ENCODE measurements at regions not wholly inside any gene's neighbourhood (a gene's known extent, or its start where the extent isn't known, plus 50 kb on each side); places are given as distances from the start of the nearest gene placed in this dataset.

DNA sequence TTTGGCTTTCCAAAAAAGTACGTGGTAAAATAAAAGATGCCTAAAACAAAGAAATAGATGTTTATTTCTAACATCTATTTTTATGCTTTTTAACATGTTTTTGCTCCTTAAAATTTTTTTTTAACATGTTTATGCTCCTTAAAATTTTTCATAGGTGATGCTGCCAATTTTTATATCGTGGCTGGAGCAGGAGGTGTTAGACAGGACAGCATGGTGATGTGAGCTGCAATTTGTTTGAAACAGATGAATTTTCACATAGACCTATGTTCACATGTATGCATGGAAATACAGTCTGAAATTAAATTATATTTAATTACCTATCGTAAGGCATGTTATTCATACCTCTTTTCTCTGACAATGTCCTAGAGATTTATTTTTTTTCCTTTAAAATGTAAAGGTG, 784.8 kb downstream of the EPHA7 start:
- no peak overlapping the region for H3K9ac ChIP-seq (ENCODE audit: control insufficient read depth, extremely low read depth, insufficient read depth, low read length)
- no peaks in the 10 kb centered on the region for H3K79me2 ChIP-seq (ENCODE audit: control insufficient read depth, insufficient read depth, low read length)
- no peak overlapping the region for H3K4me3 ChIP-seq (ENCODE audit: control insufficient read depth in 2 of 3, extremely low read depth in 1 of 3, insufficient read depth in 2 of 3, low read depth in 1 of 3, low read length in 3 of 3)
- H3K4me1 ChIP-seq (ENCODE audit: control insufficient read depth, extremely low read depth, insufficient read depth, low read length): no peaks in the 10 kb centered on the region
- no peak for TF ChIP-seq EZH2 (IDR thresholded peaks at IDR 0.05; ENCODE audit: low read length)
- TF ChIP-seq, protein P1, sequence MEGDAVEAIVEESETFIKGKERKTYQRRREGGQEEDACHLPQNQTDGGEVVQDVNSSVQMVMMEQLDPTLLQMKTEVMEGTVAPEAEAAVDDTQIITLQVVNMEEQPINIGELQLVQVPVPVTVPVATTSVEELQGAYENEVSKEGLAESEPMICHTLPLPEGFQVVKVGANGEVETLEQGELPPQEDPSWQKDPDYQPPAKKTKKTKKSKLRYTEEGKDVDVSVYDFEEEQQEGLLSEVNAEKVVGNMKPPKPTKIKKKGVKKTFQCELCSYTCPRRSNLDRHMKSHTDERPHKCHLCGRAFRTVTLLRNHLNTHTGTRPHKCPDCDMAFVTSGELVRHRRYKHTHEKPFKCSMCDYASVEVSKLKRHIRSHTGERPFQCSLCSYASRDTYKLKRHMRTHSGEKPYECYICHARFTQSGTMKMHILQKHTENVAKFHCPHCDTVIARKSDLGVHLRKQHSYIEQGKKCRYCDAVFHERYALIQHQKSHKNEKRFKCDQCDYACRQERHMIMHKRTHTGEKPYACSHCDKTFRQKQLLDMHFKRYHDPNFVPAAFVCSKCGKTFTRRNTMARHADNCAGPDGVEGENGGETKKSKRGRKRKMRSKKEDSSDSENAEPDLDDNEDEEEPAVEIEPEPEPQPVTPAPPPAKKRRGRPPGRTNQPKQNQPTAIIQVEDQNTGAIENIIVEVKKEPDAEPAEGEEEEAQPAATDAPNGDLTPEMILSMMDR (optimal IDR thresholded peaks at IDR 0.05 in 1 of 3, IDR thresholded peaks at IDR 0.05 in 1 of 3, conservative IDR thresholded peaks at IDR 0.05 in 1 of 3; ENCODE audit: extremely low read depth in 1 of 3, insufficient read depth in 2 of 3, low read length in 3 of 3): no peak
- no peak for FAIRE-seq
- no peak for DNase-seq (ENCODE audit: low read depth, low spot score)
- no peak overlapping the region for H3K4me2 ChIP-seq (ENCODE audit: control insufficient read depth, extremely low read depth, insufficient read depth, low read depth, low read length)
- H3K9me3 ChIP-seq (ENCODE audit: control insufficient read depth, low read depth, low read length): no peaks in the 10 kb centered on the region
- H3K36me3 ChIP-seq (ENCODE audit: control insufficient read depth in 2 of 2, extremely low read depth in 1 of 2, insufficient read depth in 2 of 2, low read length in 2 of 2): no peaks in the 10 kb centered on the region
- dilution Hi-C loops (cut with MboI; ENCODE audit: extremely low pct_ligation_motif_present, low sequenced_read_pairs): no loop called here
- H4K20me1 ChIP-seq (ENCODE audit: control insufficient read depth, extremely low read depth, insufficient read depth, low read length): no peaks in the 10 kb centered on the region
- no peaks in the 10 kb centered on the region for H3K9me1 ChIP-seq (ENCODE audit: control insufficient read depth, extremely low read depth, insufficient read depth, low read length)
- no peak overlapping the region for H3K27ac ChIP-seq (ENCODE audit: control insufficient read depth, insufficient read depth, low read length)
- H2AFZ ChIP-seq (ENCODE audit: control insufficient read depth, low read length): no peak overlapping the region
- H3K27me3 ChIP-seq (ENCODE audit: control insufficient read depth, extremely low read depth, insufficient read depth, low read length): no peaks in the 10 kb centered on the region

DNA sequence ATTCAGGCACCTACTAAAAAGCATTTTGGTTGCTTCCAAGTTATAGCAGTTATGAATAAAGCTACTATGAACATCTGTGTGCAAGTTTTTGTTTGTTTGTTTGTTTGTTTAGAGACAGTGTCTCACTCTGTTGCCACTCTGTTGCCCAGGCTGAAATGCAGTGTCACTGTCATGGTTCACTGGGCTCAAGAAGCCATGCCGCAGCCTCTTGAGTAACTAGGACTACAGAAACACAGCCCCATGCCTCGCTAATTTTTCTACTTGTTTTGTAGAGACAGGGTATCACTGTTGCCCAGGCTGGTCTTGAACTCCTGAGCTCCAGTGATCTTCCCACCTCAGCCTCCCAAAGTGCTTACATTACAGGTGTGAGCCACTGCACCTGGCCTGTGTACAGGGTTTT, 795.9 kb downstream of the EPHA7 start:
- Histone ChIP-seq H3K4me3 (ENCODE audit: control insufficient read depth in 2 of 3, extremely low read depth in 1 of 3, insufficient read depth in 2 of 3, low read depth in 1 of 3, low read length in 3 of 3) (no peak overlapping the region), H4K20me1 (ENCODE audit: control insufficient read depth, extremely low read depth, insufficient read depth, low read length) (no peaks in the 10 kb centered on the region), H3K9me3 (ENCODE audit: control insufficient read depth, low read depth, low read length) (no peaks in the 10 kb centered on the region), H3K9me1 (ENCODE audit: control insufficient read depth, extremely low read depth, insufficient read depth, low read length) (no peaks in the 10 kb centered on the region), H3K27ac (ENCODE audit: control insufficient read depth, insufficient read depth, low read length) (no peak overlapping the region), H3K9ac (ENCODE audit: control insufficient read depth, extremely low read depth, insufficient read depth, low read length) (no peak overlapping the region), H2AFZ (ENCODE audit: control insufficient read depth, low read length) (no peak overlapping the region), H3K79me2 (ENCODE audit: control insufficient read depth, insufficient read depth, low read length) (no peaks in the 10 kb centered on the region), H3K36me3 (ENCODE audit: control insufficient read depth in 2 of 2, extremely low read depth in 1 of 2, insufficient read depth in 2 of 2, low read length in 2 of 2) (no peaks in the 10 kb centered on the region), H3K4me1 (ENCODE audit: control insufficient read depth, extremely low read depth, insufficient read depth, low read length) (no peaks in the 10 kb centered on the region), H3K4me2 (ENCODE audit: control insufficient read depth, extremely low read depth, insufficient read depth, low read depth, low read length) (no peak overlapping the region), H3K27me3 (ENCODE audit: control insufficient read depth, extremely low read depth, insufficient read depth, low read length) (no peaks in the 10 kb centered on the region)
- TF ChIP-seq, protein P1 (optimal IDR thresholded peaks at IDR 0.05 in 1 of 3, IDR thresholded peaks at IDR 0.05 in 1 of 3, conservative IDR thresholded peaks at IDR 0.05 in 1 of 3; ENCODE audit: extremely low read depth in 1 of 3, insufficient read depth in 2 of 3, low read length in 3 of 3): no peak
- no peak for TF ChIP-seq EZH2 (IDR thresholded peaks at IDR 0.05; ENCODE audit: low read length)
- no peak for FAIRE-seq
- dilution Hi-C loops (cut with MboI; ENCODE audit: extremely low pct_ligation_motif_present, low sequenced_read_pairs): no loop called here
- no peak for DNase-seq (ENCODE audit: low read depth, low spot score)

Data from keratinocyte (primary cell).